SK-N-SH treated with all-trans-retinoic acid at 6 μM for 48 hours (cell line): ENCODE measurements at regions not wholly inside any gene's neighbourhood (a gene's known extent, or its start where the extent isn't known, plus 50 kb on each side); places are given as distances from the start of the nearest gene placed in this dataset.

ENCODE experiments used
- ATAC-seq: fragments of 200-7000 bp; cut with Tn5 transposase; 3 replicates; pipeline ENCODE4 v1.9.1; 2020; ENCODE audit warnings: mild to moderate bottlenecking, moderate library complexity
- ARNTL ChIP-seq: fragments of 450-650 bp; formaldehyde crosslinking; IDR thresholded peaks from 2 replicates; pipeline ENCODE4 v1.5.0; 2020; ENCODE audit warnings: low read depth, mild to moderate bottlenecking, moderate library complexity, borderline replicate concordance
- BACH2 ChIP-seq: fragments of 250-450 bp; sonication (Bioruptor Pico); IDR thresholded peaks from 2 replicates; pipeline ENCODE4 v1.9.0; 2021; ENCODE audit warnings: mild to moderate bottlenecking, borderline replicate concordance
- CREB5 ChIP-seq: fragments of 250-450 bp; sonication (Bioruptor Pico); IDR thresholded peaks from 2 replicates; pipeline ENCODE4 v1.5.1; 2020; ENCODE audit warnings: low read depth, mild to moderate bottlenecking, moderate library complexity
- CSDC2 ChIP-seq: fragments of 250-450 bp; sonication (Bioruptor Pico); IDR thresholded peaks from 2 replicates; pipeline ENCODE4 v1.5.0; 2020; ENCODE audit warnings: mild to moderate bottlenecking, moderate library complexity
- CSRNP3 ChIP-seq: fragments of 250-450 bp; sonication (Bioruptor Pico); IDR thresholded peaks from 2 replicates; pipeline ENCODE4 v1.5.1; 2021; ENCODE audit warnings: mild to moderate bottlenecking, moderate library complexity
- ESRRG ChIP-seq: fragments of 250-450 bp; sonication (Bioruptor Pico); IDR thresholded peaks from 2 replicates; pipeline ENCODE4 v1.6.1; 2021; ENCODE audit warnings: mild to moderate bottlenecking
- GLIS3 ChIP-seq: fragments of 250-450 bp; sonication (Bioruptor Pico); IDR thresholded peaks from 2 replicates; pipeline ENCODE4 v1.5.0; 2020; ENCODE audit warnings: mild to moderate bottlenecking, moderate library complexity
- ISL1 ChIP-seq: fragments of 250-450 bp; sonication (Bioruptor Pico); IDR thresholded peaks from 2 replicates; pipeline ENCODE4 v2.1.2; 2022; ENCODE audit warnings: mild to moderate bottlenecking, moderate library complexity
- OSR1 ChIP-seq: fragments of 250-450 bp; sonication (Bioruptor Pico); IDR thresholded peaks from 2 replicates; pipeline ENCODE4 v1.8.0; 2022; ENCODE audit warnings: moderate library complexity, mild to moderate bottlenecking, inconsistent platforms
- PATZ1 ChIP-seq: fragments of 250-450 bp; sonication (Bioruptor Pico); IDR thresholded peaks from 2 replicates; pipeline ENCODE4 v1.8.0; 2020; ENCODE audit warnings: mild to moderate bottlenecking, moderate library complexity, borderline replicate concordance
- POU6F1 ChIP-seq: fragments of 250-450 bp; sonication (Bioruptor Pico); IDR thresholded peaks from 2 replicates; pipeline ENCODE4 v1.8.0; 2021; ENCODE audit warnings: low read depth, mild to moderate bottlenecking, moderate library complexity, borderline replicate concordance
- TCF4 ChIP-seq: fragments of 250-450 bp; sonication (Bioruptor Pico); IDR thresholded peaks from 2 replicates; pipeline ENCODE4 v1.8.0; 2021; ENCODE audit warnings: mild to moderate bottlenecking, moderate library complexity, borderline replicate concordance
- TSHZ2 ChIP-seq: fragments of 250-450 bp; sonication (Bioruptor Pico); IDR thresholded peaks from 2 replicates; pipeline ENCODE4 v1.5.0; 2020; ENCODE audit warnings: mild to moderate bottlenecking, moderate library complexity
- ZC3H10 ChIP-seq: fragments of 250-450 bp; sonication (Bioruptor Pico); IDR thresholded peaks from 2 replicates; pipeline ENCODE4 v1.5.1; 2021; ENCODE audit warnings: mild to moderate bottlenecking, moderate library complexity
- ZFP3 ChIP-seq: fragments of 250-450 bp; sonication (Bioruptor Pico); IDR thresholded peaks from 2 replicates; pipeline ENCODE4 v1.5.0; 2020; ENCODE audit warnings: mild to moderate bottlenecking, moderate library complexity
- ZFP30 ChIP-seq: fragments of 450-650 bp; formaldehyde crosslinking; IDR thresholded peaks from 2 replicates; pipeline ENCODE4 v1.5.0; 2022; ENCODE audit warnings: mild to moderate bottlenecking, moderate library complexity
- ZNF565 ChIP-seq: fragments of 450-650 bp; formaldehyde crosslinking; conservative IDR thresholded peaks from 2 replicates; pipeline ENCODE4 v1.5.0; 2020; ENCODE audit warnings: low read depth, mild to moderate bottlenecking, moderate library complexity
- ZNF70 ChIP-seq: fragments of 450-650 bp; formaldehyde crosslinking; IDR thresholded peaks from 2 replicates; pipeline ENCODE4 v1.5.0; 2020; ENCODE audit warnings: mild to moderate bottlenecking, moderate library complexity
- ZNF8 ChIP-seq: fragments of 450-650 bp; formaldehyde crosslinking; IDR thresholded peaks from 2 replicates; pipeline ENCODE4 v1.5.0; 2020; ENCODE audit warnings: mild to moderate bottlenecking, moderate library complexity

- TF ChIP-seq POU6F1 (CRISPR knock-in tag) (no peak), ESRRG (CRISPR knock-in tag) (no peak), ZNF70 (no peak), TCF4 (CRISPR knock-in tag) (no peak), ZC3H10 (CRISPR knock-in tag) (no peak), ISL1 (no peak), GLIS3 (no peak), PATZ1 (no peak), TSHZ2 (CRISPR knock-in tag) (no peak), CSRNP3 (CRISPR knock-in tag) (no peak), OSR1 (CRISPR knock-in tag) (no peak), ARNTL (CRISPR knock-in tag) (no peak), ZNF565 (no peak), ZFP3 (CRISPR knock-in tag) (no peak), CSDC2 (no peak), ZNF8 (CRISPR knock-in tag) (no peak), CREB5 (no peak)
- no peak for ATAC-seq
These were observed 109.2 kb upstream of the TRIM24 start for GRCh38 chr7:138350701-138351357.

GRCh38 chr7:138352570-138353461, 107.2 kb upstream of the TRIM24 start:
- no peak for ATAC-seq
- no peak for TF ChIP-seq GLIS3
- no peak for TF ChIP-seq ZFP30 (CRISPR knock-in tag)
- TF ChIP-seq CREB5: no peak
- TF ChIP-seq CSDC2: no peak

- TF ChIP-seq POU6F1 (CRISPR knock-in tag) (no peak), ZFP3 (CRISPR knock-in tag) (no peak), ZC3H10 (CRISPR knock-in tag) (no peak), BACH2 (CRISPR knock-in tag) (no peak), ESRRG (CRISPR knock-in tag) (no peak), CSDC2 (no peak), ZFP30 (CRISPR knock-in tag) (no peak), TSHZ2 (CRISPR knock-in tag) (no peak), ZNF70 (no peak)
- no peak for ATAC-seq
These were observed 106.0 kb upstream of the TRIM24 start for GRCh38 chr7:138354066-138354465.
